Ramos (cell line): ENCODE measurements at regions not wholly inside any gene's neighbourhood (a gene's known extent, or its start where the extent isn't known, plus 50 kb on each side); places are given as distances from the start of the nearest gene placed in this dataset.
"Not testable (repeated sequence)": the region's sequence is repeated elsewhere in the genome, so short reads cannot be mapped to it uniquely, and the experiment has no call there.

Source experiments
- in situ Hi-C: fragments of 300-500 bp; cut with MboI; formaldehyde crosslinking; loops from one replicate; pipeline ENCODE4 v1.14.3; 2022; ENCODE audit warnings: low sequenced_read_pairs; ENCODE audit not compliant: unreplicated experiment

DNA sequence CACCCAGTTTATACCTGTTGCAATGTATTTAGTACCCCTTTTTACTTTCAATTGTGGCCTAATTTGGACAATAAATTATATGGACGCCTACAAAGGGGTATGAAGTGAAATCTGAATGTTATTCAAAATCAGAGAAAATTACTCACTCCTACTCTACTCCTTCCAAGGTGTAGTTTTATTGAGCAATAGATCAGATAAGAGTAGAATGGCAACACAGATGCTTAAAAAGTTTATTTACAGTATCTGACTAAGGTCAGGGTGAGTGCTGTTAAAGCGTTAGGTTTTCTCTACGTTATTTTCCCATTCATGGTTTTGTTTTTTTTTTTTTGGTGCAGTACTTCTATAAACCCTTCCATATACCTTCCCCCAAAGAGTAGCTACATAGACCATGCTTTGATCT, 805.6 kb downstream of the KCNA4 start:
- in situ Hi-C loops: no loop called here

DNA sequence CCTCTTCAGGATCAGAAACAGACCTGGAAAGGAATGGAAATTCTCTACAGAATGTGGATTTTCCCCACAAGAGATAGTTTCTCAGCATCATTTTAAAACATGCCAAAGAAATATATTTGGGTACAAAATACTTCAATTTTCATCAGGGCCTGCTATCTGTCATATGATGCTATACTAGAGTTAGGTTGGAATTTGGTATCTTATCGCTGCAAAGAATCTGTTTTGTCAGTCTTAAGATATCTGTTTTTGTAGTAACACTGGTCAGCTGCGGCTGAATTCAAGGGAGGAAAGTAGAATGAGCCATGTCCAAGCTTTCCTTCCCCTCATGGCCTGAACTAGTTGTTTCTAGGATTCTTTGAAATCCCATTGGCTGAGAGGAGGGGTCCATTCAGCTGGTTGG, 806.4 kb downstream of the KCNA4 start:
- in situ Hi-C loops: no loop called here

DNA sequence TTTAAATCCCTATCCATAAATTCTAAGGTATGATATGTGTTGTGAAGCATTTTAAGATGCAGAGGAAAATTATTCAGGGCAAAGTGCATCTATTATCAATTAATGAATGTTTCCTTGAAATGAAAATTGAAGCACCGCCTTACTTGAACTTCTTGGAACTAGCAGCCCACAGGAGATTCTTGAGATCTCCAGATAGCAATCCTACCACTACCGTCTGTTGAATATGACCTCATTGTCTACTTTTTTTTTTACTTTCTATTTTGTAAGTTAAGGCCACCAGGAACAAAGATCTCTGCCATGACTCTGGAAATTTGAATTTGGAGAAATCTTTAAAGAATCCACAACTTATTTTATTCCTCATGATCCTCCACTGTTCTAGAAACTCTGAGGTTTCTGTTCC, 808.7 kb downstream of the KCNA4 start:
- in situ Hi-C loops: no loop called here

DNA sequence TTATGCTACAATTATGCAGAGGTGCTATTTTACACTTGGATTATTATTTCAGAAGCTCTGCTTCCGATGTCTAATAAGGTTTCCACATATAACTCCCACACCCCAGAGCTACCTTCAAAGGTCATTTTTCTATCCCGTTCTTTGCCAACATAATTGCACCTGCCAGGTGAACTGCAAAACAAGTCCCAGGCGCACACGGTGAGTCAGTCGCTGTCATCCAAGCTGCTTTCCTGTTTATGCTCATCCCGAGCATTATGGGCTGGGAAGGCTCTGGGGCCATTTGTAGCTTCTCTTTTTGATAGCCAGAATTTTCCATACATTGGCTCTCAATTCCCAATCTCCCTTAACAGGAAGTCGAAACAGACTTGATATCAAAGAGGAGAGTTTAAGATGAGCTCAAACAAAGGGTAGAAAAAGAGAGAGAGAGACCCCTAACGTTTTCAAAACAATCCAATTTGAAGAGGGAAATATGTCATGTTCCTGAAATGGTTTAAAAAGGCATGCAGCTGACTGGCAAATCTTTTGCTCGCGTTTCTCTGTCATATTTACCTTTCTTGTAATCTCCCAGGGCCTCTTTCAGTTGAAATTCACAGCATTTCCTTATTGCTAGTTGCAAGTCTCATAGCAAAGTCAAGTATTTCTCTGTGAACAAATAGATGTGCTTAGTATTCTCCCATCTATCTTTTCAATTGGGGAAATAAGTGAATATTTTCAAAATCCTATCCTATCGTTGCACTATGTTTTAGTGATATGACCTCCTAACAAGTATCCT, 815.9 kb downstream of the KCNA4 start:
- in situ Hi-C loops: no loop called here

DNA sequence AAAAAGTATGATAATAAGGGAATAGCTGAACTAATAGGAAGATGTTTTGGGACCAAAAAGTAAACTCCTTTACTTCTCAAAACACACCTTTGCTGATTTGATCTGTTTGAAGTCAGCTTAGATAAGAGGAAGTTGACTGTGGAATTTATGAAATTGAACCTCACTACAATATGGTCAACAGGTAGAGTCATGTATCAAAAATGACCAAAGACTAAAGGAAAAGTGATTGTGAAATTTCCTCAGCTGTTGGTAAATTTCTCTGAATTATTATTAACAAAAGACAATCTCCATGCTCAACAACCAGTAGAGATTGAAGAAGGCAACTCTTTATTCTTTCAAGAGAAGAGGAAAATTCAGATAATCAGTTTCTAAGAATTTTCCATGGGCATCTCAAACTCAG, 826.5 kb downstream of the KCNA4 start:
- in situ Hi-C loops: no loop called here

DNA sequence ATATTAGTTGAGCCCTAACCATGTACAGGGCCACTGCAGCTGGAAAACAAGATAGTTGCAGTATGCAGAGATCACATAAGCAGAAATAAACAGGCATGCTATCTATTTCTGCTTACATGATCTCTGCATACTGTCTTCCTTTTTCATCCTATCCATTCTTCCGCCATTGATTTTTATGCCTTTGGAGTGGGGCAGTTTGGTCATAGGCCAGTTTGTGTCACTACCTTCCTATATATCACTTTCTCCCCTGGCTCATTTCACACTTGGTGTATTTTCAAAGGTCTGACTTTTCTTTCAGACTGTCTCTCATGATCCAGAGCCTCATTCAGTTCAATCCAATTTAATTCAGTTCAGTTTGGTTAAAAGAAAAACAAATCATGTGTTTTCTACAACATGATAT, 829.6 kb downstream of the KCNA4 start:
- in situ Hi-C loops: no loop called here

DNA sequence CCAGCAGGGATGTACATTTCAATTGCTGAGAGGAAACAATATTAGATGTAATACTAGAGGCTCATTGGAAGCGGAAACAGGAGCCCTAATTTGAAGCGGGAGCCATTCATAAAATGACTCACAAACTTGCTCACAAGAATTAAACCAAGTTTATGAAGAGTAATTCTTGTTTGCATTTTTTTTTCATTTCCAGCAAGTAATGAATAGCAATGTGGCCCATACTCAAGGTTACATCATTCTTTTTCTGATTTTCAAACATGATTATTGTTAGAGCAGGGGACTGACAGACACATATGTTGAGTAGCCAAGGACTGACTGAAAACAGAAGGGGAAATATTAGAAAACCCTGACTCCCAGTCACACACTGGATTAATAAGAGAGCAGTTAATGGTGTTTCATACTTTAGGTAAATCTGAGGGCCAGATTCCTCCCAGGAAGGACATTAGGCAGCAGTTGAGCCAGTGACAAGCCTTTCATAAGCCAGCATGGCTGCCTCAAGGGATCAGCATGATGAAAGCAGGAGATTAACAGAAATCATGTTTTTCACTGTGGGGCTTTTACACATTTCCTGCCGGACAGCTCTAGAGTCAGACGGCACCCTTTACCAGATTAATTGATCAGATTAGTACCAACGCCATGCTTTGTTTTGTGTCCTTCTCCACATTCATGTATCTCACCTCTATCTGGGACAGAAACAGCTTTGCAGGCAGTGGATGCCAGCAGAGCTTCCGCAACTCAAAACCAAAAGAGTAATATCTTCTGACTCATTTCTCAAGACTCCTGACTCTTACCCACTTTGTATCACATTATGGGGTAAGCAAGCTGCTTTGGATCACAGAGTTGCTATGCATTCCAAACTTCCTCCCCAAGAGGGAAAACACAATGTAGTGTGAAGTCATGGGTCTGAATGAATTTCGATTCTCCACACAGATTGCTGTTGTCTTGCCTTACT, 831.6 kb downstream of the KCNA4 start:
- in situ Hi-C loops: no loop called here

DNA sequence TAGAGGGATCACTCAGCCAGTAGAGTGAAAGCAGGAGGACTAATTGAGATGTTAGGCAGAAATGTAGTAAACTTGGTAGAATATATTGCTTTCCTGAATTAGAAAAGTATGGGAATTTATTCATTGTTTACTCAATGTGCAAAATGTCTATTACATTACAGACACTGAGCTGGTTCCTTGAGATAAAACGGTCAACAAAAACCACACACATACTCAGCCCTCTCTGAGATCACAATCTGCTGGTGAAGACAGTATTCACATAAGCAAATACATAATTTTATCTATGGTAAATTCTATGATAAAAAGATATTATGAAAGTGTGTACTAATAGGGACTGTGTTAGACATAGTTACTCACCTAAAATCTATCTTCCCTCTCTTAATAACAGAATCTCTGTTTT, 833.5 kb downstream of the KCNA4 start:
- in situ Hi-C loops: no loop called here

DNA sequence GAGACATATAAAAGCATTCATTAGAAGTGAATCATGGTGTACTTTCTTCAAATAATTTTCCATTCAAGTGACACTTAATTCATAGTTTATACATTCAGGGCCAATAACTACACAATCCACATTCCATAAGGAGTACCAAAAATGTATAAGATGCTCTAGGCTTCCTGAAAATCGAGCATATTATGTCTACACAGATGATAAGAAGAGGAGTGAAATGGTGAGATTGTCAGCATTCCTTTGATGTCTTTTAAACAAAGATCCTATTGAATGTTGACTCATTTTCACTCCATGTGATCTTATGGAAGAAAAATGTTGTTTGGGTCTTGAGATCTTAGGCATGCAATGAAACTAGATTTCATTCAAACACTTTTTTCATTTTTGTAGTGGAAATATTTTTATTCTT, 843.2 kb downstream of the KCNA4 start:
- in situ Hi-C loops: no loop called here

DNA sequence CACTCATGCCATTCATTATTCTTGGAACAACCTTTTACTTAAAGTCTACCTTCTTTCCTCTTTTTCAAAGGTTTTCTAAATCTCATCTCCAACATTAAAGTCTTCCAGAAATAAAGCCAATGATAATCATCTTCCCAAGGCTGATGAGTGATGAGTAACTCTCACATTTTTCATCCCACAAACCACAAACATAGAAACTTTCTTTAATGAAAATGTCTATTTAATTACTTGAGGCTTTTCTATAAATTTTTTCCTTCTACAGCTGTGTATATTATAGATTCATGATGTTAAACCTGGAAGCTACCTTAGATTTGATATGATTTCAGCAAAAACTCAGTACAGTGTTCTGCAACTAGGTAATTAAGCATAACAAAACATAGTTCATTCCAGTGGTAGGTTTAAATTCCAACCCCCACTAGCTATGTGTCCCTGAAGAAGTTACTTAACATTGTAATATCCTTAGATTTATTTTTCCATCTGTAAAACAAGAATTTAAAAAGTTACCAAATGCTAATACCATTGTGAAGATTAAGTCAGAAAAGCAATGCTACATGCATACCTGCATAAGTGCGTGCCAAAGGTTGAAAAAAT, 845.4 kb downstream of the KCNA4 start:
- in situ Hi-C loops: no loop called here

DNA sequence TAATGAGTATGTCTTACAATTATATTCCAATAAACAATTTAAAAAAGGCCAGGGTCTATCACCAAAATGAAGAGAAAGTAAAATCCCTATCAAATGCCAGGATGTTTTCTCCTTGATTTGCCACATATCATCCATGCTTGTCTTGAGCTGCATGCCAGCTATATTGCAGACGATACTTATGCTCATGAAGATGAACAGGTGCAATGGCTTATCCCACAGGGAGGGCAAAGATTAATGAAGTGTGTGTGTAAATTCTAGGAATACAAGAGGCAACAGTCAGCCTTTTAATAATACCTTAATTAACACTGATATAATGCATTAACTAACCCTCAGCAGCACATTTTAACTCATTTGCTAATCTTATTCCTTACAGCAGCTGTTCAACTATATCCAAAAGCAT, 850.5 kb downstream of the KCNA4 start:
- in situ Hi-C loops: no loop called here

DNA sequence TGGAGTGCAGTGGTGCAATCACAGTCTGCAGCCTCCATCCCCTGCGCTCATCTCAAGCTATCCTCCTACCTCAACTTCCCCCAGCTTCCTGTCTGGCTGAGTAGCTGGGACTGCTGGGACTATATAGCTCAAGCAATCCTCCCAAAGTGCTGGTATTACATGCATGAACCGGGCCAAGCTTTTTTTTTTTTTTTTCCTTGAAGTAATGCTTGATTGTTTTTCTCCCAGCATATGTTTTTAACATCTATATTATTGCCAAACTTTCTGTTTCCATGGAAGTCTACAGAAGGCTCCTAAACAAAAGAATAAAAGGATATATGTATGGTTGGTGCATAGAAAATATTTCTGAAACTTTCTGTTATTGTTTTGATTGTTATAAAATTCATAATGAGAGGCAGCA, 853.6 kb downstream of the KCNA4 start:
- in situ Hi-C loops: no loop called here

DNA sequence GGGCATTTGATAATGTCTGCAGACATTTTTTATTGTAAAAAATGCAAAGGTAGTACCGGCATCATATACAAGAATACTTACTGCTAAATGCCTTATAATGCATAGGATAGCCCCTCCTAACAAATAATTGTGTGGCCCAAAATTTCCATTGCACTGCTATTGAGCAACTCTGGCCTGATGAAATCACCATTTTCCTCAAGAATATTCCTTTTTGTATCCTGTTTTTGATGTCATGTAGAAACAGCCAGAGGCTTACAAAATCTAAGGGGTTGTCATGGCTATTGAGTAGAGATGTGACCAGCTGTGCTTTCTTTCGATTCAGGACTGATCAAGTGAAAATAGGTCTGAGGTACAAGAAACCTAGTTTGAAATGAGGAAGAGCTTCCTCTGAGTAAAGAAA, 854.3 kb downstream of the KCNA4 start:
- in situ Hi-C loops: no loop called here

DNA sequence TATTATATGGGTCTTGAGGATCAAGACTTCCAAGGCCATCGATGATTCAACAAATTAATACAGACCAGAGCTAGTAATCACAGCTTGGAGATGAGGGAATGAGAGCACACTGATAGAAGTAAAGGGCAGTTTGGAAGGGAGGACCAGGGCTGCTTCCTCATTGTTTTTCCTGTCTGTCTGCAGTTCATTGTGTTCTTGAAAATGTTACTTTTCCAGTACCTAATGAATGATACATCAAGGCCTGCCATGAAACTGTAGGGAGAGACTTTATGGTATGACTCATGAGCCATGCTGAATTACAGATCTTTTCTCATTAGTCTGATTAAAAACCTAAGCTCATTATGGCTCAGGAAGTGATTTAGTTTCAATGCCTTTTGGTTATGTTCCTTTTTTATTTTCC, 855.6 kb downstream of the KCNA4 start:
- in situ Hi-C loops: no loop called here

DNA sequence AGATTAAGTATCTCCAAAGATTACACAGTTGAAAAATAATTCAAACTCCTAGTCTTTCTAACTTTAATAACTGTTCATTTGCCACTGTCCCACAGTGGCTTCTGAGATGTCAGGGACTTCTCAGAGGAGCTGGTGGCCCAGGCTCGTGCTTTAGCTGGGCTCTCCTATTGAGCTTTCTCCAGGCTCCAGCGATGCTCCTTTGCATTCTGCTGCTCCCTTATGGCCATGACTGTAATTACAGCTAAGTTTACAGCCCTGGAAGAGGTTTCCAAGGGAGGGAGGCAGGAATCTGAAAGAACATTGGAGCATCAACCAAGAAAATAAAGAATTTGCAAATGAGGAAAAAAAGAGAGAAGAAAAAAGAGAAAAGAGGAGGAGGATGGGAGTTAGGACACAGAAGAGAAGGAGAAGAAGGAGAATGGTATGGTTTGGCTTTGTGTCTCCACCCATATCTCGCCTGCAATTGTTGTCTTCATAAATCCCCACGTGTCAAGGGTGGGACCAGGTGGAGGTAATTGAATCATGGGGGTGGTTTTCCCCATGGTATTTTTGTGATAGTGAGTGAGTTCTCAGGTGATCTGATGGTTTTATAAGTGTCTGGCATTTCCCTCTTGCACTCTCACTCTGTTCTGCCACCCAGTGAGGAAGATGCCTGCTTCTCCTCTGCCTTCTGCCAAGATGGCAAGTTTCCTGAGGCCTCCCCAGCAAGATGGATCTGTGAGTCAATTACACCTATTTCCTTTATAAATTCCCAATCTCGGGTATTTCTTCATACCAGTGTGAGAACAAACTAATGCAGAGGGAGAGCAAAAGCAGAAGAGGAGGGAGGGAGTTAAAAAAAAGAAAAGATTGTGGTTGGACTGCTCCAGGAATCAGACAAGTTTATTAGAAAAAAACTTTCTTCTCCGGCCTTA, 857.0 kb downstream of the KCNA4 start:
- in situ Hi-C loops: no loop called here

DNA sequence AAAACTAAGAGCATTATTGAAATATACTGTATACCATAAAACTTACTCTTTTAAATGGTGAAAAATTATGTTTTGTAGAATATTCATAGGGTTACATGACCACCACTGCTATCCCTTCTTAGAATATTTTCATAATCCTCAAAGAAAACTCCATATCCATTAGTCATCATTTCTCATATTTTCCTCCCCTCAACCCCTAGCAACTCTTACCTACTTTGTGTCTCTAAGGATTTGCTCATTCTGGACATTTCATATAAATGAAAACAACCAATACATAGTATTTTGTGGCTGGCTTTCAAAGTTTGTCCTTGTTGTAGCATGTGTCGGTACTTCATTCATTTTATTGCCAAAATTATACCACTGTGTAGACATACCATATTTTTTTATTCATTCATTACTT, 863.8 kb downstream of the KCNA4 start:
- in situ Hi-C loops: no loop called here

DNA sequence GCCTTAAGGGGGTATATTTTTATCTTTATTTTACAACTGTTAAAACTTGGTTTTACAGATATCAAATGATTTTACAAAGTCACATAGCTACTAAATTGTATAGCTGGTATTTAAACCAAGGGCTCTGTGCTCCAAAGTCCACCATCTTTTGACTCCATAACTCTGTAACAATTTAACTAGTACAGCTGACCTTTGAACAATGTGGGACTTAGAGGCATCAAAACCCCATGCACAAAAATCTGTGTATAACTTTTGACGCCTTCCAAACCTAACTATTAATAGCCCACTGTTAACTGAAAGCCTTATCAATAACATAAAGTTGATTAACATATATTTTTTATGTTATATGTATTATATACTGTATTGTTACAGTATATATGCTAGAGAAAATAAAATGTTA, 874.3 kb downstream of the KCNA4 start:
- in situ Hi-C loops: not testable (repeated sequence)

DNA sequence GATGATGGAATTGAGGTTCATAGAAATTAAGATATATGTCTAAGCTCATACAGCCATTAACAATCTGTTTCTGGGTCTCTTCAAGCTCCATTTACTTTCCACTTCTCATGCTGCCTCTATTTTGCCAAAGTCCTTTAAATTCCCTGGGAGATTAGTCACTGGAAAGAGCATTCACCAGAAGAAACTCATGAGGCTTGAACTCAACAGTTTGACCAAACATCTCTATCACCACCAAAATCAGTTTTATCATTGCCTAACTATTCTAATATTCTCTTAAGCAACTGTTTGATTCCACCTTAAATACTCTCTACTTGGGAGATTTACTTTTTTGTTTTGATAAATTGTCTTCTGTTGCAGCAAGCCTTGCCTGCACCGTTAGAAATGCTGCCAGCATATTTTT, 881.3 kb downstream of the KCNA4 start:
- in situ Hi-C loops: no loop called here

DNA sequence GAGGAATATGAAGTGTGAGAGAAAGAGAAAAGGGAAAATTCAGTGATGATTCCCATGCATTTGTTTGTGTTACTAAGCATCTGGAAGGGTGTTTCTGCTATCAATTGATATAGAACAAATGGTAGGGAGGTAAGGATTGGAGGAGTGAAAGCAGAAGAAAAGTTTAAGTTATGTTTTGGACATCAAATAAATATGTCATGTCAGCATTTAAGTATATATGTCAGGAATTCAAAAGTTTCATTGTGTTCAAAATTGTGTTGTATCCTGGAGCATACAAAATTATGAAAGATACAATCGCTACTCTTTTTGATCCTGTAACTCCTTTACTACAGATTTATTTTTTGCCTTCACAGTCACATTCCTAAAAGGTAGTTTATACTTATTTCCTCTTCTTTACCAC, 885.8 kb downstream of the KCNA4 start:
- in situ Hi-C loops: no loop called here

DNA sequence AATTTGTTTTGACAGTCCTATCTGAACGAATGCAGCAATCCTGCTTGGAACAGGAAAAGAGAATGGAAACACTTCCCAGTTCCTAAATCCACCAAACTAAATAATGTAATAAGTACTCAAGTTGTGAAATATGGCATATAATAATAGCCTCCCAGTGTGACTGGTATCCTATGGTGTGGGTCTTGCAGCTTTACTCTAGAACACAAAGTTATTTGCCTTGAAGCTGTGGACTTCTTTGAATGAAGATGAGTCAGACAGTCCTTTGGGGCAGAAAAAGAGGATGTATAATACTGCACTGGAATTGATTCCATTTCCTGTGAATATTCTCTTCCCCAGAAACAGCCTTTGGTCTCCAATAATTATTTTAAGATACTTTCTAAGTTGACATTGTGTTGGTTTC, 887.0 kb downstream of the KCNA4 start:
- in situ Hi-C loops: no loop called here
